ENCODE measurements at regions not wholly inside any gene's neighbourhood (a gene's known extent, or its start where the extent isn't known, plus 50 kb on each side); places are given as distances from the start of the nearest gene placed in this dataset.

DNA sequence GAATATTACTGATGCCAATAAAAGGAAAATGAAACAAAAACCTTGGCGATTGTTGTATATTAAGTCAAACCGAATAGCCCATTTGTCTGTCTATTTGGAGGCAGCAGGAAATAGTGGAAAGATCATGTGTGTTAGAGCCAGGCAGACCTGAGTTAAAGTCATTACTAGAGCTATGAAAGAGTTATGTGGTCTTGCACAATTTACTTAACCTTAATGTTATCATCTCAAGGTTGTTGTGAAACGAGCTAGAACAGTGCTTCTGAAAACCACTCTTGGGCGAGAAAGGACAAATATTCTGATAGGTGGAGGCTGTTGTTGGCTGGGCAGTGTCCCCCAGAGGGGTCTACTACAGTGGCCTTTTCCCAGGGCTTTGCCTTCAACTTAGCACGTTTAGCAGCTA lies 60.0 kb upstream of the NUP160 start:
- DNase-seq (ENCODE audit: low spot score), result no peak
- no peak overlapping the region for H3K27ac Mint-ChIP-seq
- H3K27me3 Mint-ChIP-seq (ENCODE audit: low read depth), result no peaks in the 10 kb centered on the region
- H3K36me3 Mint-ChIP-seq (ENCODE audit: low read depth), result no peaks in the 10 kb centered on the region
- peak overlapping the region; percentile 14 for H3K4me3 Mint-ChIP-seq
- no peaks in the 10 kb centered on the region for H3K9me3 Mint-ChIP-seq
- peaks cover 7% of the 10 kb centered on the region for H3K4me1 Mint-ChIP-seq (ENCODE audit: low read depth)

DNA sequence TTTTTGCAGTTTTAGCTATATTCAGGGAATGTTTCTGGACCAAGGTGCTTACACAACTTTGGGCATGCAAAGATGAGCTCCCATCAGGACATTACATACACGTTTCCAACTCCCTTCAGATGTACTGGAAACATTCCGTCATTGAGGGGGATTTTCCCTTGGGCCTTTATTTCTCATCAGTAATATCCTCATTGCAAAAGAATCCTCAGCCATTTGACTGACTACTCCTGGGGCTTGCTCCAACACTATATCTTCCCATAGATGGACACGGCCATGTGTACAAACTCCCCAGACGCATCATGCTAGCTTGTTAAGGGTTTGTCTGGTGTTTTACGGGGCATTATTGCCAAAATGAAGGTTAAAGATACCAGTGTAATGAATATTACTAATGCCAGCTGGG lies 59.3 kb upstream of the NUP160 start:
- no peaks in the 10 kb centered on the region for H3K36me3 Mint-ChIP-seq (ENCODE audit: low read depth)
- DNase-seq (ENCODE audit: low spot score), result no peak
- no peaks in the 10 kb centered on the region for H3K9me3 Mint-ChIP-seq
- H3K4me3 Mint-ChIP-seq, result no peak overlapping the region
- H3K27me3 Mint-ChIP-seq (ENCODE audit: low read depth), result no peaks in the 10 kb centered on the region
- H3K4me1 Mint-ChIP-seq (ENCODE audit: low read depth), result peaks cover 7% of the 10 kb centered on the region
- no peak overlapping the region for H3K27ac Mint-ChIP-seq

DNA sequence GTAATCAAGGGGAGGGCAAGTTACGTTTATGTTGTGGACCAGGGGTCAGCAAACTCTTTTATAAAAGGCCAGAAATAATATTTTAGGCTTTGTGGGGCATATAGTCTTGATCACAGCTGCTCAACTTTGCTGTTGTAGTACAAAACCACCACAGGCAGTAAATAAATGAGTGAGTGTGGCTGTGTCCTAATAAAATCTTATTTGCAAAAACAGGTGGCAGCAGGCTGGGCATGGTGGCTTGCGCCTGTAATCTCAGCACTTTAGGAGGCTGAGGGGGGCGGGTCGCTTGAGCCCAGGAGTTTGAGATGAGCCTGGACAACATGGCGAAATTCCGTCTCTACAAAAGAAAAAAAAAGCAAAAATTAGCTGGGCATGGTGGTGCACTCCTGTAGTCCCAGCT lies 57.9 kb upstream of the NUP160 start:
- Mint-ChIP-seq H3K9me3 (no peaks in the 10 kb centered on the region), H3K27ac (no peak overlapping the region), H3K4me1 (ENCODE audit: low read depth) (peaks cover 7% of the 10 kb centered on the region), H3K36me3 (ENCODE audit: low read depth) (no peaks in the 10 kb centered on the region), H3K27me3 (ENCODE audit: low read depth) (no peaks in the 10 kb centered on the region), H3K4me3 (no peak overlapping the region)
- DNase-seq (ENCODE audit: low spot score), result no peak

DNA sequence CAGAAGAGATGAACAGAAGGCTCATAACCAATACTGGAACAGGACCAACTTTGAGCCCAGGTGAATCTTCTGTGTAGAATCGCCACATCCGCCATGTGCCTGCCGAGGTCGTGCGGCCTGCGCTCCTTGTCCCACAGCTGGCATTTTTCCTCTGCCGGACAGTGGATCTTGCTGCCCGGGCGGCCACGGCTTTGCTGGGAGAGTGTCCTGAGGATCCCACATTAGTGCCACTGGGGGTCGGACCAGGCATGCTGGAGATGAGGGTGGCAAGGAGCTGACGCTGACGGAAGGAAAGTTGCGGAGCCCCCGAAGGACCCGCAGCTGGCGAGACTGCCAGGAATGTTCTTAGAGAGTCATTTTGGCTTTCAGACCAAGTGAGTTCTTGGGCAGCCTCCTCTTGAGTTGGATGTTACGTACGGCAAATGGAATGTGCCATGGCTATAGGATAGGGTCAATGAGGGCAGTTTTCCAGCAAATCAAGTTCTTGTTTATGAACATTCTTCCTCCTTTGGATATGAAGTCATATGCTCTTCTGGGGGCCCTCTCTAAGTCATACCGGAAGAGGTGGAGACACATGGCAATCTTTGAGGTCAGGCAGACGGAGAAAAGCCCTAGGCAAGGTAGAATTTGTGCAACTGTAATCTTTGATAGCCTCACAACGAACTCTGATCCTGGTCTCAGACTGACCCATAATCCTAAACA lies 57.4 kb upstream of the NUP160 start:
- H3K36me3 Mint-ChIP-seq (ENCODE audit: low read depth), result no peaks in the 10 kb centered on the region
- no peak for DNase-seq (ENCODE audit: low spot score)
- H3K27ac Mint-ChIP-seq, result no peak overlapping the region

DNA sequence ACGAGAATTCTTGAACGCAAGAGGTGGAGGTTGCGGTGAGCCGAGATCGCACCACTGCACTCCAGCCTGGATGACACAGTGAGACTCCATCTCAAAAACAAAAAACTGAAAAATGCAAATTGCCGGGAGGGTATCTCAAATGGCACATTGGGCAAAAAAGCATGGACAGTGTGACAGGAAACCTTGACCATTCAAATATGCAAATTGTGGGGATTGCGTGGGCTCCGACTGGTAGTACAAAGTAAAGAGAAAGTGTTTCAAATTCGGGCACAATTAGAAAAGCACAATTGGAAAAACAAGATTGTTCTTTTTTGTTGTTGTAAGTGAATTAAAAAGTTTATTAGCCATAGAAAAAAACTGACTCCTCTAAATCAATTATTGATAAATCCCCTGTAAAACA lies 56.7 kb upstream of the NUP160 start:
- Mint-ChIP-seq H3K9me3 (no peaks in the 10 kb centered on the region), H3K4me3 (no peak overlapping the region), H3K36me3 (ENCODE audit: low read depth) (no peaks in the 10 kb centered on the region), H3K4me1 (ENCODE audit: low read depth) (peaks cover 12% of the 10 kb centered on the region), H3K27me3 (ENCODE audit: low read depth) (no peaks in the 10 kb centered on the region), H3K27ac (no peak overlapping the region)
- no peak for DNase-seq (ENCODE audit: low spot score)

More for the DNA sequence above, 57.4 kb upstream of the NUP160 start:
- Mint-ChIP-seq H3K27me3 (ENCODE audit: low read depth) (no peaks in the 10 kb centered on the region), H3K4me3 (no peak overlapping the region), H3K4me1 (ENCODE audit: low read depth) (peaks cover 7% of the 10 kb centered on the region), H3K9me3 (no peaks in the 10 kb centered on the region)

DNA sequence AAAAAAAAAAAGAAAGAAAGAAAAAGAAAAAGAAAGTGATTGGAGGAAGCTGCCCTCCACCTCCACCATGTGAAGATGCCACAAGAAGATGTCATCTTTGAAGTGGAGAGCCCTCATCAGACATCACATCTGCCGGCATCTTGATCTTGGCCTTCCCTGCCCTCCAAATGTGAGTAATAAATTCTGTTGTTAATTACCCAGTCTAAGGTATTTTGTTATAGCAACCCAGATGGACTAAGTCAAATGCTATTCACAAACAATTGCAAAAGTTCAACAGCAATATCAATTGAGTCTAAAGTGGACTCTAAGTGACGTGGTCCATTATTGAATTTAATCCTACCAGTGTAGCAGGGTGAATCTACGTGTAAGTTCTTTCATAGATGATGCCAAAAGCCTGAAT lies 55.9 kb upstream of the NUP160 start:
- DNase-seq (ENCODE audit: low spot score), result no peak
- Mint-ChIP-seq H3K27me3 (ENCODE audit: low read depth) (no peaks in the 10 kb centered on the region), H3K27ac (no peak overlapping the region), H3K4me3 (no peak overlapping the region), H3K36me3 (ENCODE audit: low read depth) (no peaks in the 10 kb centered on the region), H3K9me3 (no peaks in the 10 kb centered on the region), H3K4me1 (ENCODE audit: low read depth) (peaks cover 17% of the 10 kb centered on the region)

DNA sequence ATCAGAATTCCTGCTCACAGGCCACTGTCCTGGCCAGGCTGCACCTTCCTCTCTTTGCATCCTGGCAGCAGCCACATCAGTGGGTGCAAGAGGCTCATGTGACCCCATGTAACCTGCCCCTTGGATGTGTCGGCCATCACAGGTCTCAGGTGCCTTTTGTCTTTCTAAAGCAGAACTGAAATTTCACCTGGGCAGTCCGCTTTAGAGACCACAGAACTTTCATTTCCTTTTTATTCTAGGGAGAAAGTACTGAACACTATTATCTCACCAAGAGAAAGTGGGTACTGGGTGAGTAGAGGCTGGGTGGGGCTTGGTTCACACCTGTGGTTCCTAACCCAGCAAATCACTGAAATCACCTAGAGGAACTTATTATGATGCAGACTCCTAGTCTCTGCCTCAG lies 51.7 kb upstream of the NUP160 start:
- H3K27ac Mint-ChIP-seq, result no peak overlapping the region
- H3K36me3 Mint-ChIP-seq (ENCODE audit: low read depth), result no peaks in the 10 kb centered on the region
- no peaks in the 10 kb centered on the region for H3K9me3 Mint-ChIP-seq
- H3K27me3 Mint-ChIP-seq (ENCODE audit: low read depth), result peaks cover 5% of the 10 kb centered on the region
- H3K4me1 Mint-ChIP-seq (ENCODE audit: low read depth), result peaks cover 9% of the 10 kb centered on the region
- DNase-seq (ENCODE audit: low spot score), result no peak
- no peak overlapping the region for H3K4me3 Mint-ChIP-seq

All from T-helper 2 cell treated with Interferon-gamma antibody and Interleukin-4, amounts not matched to agents 5 μg/mL and 100 μg/mL, for 36 hours (primary cell).